SK-N-DZ (cell line): ENCODE measurements at regions not wholly inside any gene's neighbourhood (a gene's known extent, or its start where the extent isn't known, plus 50 kb on each side); places are given as distances from the start of the nearest gene placed in this dataset.
"Not testable (repeated sequence)": the region's sequence is repeated elsewhere in the genome, so short reads cannot be mapped to it uniquely, and the experiment has no call there.

Experiments
- DNase-seq: peaks from one replicate; pipeline ENCODE4 v3.0.0-alpha.2; 2015; ENCODE audit warnings: low spot score

- no peak for DNase-seq
Measured at GRCh38 chr6:119821380-119821779, 471.8 kb upstream of the MAN1A1 start.

- no peak for DNase-seq
Measured at GRCh38 chr6:119818876-119819275, 469.3 kb upstream of the MAN1A1 start.

- DNase-seq = peak; percentile 63
Measured at GRCh38 chr6:119814609-119815400, 465.2 kb upstream of the MAN1A1 start.

- no peak for DNase-seq
Measured at GRCh38 chr6:119802464-119802863, 452.9 kb upstream of the MAN1A1 start.

GRCh38 chr6:119801056-119801455, 451.5 kb upstream of the MAN1A1 start:
- peak; percentile 32 for DNase-seq

- no peak for DNase-seq
Measured at GRCh38 chr6:119800526-119800925, 451.0 kb upstream of the MAN1A1 start.

GRCh38 chr6:119799596-119800509, 450.3 kb upstream of the MAN1A1 start:
- DNase-seq = no peak

GRCh38 chr6:119791736-119792135, 442.2 kb upstream of the MAN1A1 start:
- DNase-seq = no peak

GRCh38 chr6:119781365-119781764, 431.8 kb upstream of the MAN1A1 start:
- DNase-seq = no peak

- no peak for DNase-seq
Measured at GRCh38 chr6:119768201-119768600, 418.6 kb upstream of the MAN1A1 start.

- no peak for DNase-seq
Measured at GRCh38 chr6:119764927-119765681, 415.5 kb upstream of the MAN1A1 start.

GRCh38 chr6:119760046-119760445, 410.5 kb upstream of the MAN1A1 start:
- DNase-seq = no peak

GRCh38 chr6:119758385-119758784, 408.8 kb upstream of the MAN1A1 start:
- no peak for DNase-seq

GRCh38 chr6:119757467-119757866, 407.9 kb upstream of the MAN1A1 start:
- no peak for DNase-seq

GRCh38 chr6:119749335-119749734, 399.8 kb upstream of the MAN1A1 start:
- no peak for DNase-seq

- DNase-seq = not testable (repeated sequence)
Measured at GRCh38 chr6:119748535-119748934, 399.0 kb upstream of the MAN1A1 start.

GRCh38 chr6:119742188-119742803, 392.7 kb upstream of the MAN1A1 start:
- peak; percentile 64 for DNase-seq

- DNase-seq = no peak
Measured at GRCh38 chr6:119739769-119740168, 390.2 kb upstream of the MAN1A1 start.

GRCh38 chr6:119738425-119738824, 388.9 kb upstream of the MAN1A1 start:
- DNase-seq = peak; percentile 75

GRCh38 chr6:119736296-119737021, 386.9 kb upstream of the MAN1A1 start:
- no peak for DNase-seq

- no peak for DNase-seq
Measured at GRCh38 chr6:119735530-119735929, 386.0 kb upstream of the MAN1A1 start.
